NCI-H226 (cell line): ENCODE measurements at regions not wholly inside any gene's neighbourhood (a gene's known extent, or its start where the extent isn't known, plus 50 kb on each side); places are given as distances from the start of the nearest gene placed in this dataset.

Experiments used
- DNase-seq: peaks from one replicate; pipeline ENCODE4 v3.0.0-alpha.2; 2015

DNA sequence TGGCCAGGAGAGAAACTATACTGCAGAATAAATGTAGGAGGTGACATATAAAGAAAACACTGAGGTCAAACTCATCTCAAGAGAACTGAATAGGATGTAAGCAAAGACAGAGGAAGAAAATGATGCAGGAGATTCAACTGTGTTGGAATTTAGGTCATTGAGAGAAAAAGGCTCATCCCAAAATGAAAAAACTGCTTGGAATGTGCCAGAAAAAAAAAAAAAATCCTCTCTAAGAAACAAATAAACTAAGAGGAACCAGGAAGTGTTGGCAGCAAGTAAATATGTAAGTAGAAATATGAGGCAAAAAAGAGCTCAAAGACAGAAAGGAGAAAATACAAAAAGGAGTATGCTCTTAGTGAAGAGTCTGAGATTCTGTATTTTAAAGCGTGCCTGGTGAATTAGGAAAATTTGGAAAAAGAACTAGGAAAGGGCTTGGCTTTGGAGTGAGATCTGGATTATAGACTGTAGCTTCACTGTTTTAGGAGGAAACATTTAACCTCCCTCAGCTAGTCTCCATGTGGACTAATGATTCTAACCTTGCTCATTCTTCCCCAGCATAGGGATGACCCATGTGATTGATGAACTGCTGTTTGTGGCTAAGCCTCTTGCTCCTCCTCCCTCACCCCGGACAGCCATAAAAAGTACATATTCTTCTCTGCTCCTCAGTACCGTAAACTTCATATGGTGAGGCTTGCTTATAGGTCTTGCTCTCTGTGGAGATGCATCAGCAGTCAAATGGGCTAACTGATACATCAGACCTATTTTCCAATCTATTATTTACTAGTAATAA is 185.6 kb upstream of the POU5F2 start:
- peak; percentile 8 for DNase-seq

DNA sequence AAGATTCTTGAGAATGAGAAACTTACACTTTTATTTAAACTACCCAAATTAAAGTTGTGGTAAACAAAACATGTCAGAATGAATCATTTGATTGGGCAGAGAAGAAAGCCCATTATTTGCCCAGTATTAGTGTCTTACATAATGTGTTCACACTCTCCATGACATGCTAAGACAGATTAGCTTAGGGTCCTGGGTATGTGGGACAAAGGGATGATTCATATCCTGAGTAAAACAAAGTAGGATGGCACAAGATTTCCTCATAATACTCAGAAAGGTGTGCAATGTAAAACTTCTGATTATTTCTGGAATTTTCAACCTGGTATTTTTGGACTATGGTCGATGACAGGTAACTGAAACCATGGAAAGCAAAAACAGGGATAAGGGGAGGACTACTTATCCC is 183.9 kb upstream of the POU5F2 start:
- peak; percentile 25 for DNase-seq

DNA sequence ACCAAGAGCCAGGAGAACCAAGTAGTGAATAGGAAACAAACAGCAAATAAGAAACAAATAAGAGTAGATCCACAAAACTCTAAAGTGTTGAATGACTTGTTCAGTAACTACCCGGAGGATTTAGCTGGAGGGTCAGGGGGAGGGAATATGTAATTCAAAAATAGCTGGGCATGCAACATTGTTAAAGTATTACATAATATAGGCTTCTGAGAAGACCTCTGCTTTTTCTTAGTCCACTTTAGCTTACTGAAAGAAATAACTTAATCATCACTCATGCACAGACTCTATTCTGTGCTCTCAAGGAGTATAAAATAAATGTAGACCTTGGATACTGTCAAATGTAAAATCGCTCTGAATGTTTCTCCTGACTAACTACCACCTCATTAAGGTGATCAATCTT is 183.2 kb upstream of the POU5F2 start:
- peak; percentile 61 for DNase-seq

DNA sequence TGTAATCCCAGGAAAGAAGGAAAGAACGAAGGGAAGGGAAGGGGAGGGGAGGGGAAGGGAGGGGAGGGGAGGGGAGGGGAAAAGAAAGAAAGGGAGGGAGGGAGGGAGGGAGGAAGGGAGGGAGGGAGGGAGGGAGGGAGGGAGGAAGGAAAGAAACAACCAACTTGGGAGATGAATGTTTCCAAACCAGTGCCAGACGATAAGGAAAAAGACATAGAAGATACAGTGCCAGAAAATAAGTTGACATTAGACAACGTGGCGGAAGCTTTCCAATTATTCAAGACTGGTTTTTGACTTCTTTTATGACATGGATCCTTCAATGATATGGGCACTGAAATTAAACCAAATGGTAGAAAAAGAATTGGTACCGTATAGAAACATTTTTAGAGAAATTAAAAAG is 181.2 kb upstream of the POU5F2 start:
- no peak for DNase-seq

DNA sequence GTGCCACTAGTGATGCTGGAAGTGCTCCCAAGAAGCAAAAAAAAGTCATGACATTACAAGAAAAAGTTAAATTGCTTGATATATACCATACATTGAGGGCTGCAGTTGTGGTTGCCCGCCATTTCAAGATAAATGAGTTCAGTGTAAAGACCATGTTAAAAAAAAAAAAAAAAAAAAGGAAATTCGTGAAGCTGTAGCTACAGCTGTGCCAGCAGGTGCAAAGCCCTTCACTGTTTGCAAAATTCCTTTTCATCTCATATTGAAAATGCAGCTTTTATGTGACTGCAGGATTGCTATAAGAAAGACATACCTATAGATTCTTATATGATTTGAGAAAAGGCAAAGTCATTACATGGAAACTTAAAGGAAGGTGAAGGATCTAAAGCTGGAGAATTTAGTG is 179.6 kb upstream of the POU5F2 start:
- no peak for DNase-seq

DNA sequence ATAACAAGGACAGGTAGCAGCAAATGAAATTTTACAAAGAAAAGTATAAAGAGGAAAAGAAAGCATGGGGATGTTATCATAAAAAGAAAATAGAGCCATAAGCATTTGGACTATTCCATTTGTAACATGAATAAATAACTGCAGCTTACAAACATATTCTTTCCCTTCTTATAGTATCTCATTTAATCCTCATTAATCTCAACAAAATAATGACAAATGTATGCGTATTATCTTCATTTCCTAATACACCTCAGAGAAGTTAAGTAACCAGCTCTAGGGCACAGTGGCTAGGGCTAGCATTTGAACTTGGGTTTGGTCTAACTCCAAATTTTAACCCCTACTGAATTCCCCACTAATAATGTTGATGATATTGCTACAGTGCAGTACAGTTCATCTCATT is 175.5 kb upstream of the POU5F2 start:
- no peak for DNase-seq

DNA sequence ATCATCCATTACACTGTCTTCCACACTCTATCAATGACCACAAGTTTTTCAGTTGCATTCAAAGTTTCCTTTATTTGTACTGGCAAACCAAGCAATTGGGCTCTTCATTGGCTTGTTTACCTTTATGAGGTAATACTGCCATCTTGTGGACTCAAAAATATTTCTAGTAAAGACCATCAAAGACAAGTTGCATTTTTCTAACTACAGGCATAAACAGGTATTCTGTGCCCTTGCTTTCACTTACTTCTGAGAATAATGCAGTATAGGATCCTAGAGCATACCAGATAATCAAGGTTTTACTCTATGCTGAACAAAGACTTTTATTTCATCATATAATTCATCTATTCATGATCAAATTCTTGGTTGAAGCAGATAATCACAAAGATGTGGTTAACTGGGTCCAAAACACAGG is 173.7 kb upstream of the POU5F2 start:
- DNase-seq, result peak; percentile 36

DNA sequence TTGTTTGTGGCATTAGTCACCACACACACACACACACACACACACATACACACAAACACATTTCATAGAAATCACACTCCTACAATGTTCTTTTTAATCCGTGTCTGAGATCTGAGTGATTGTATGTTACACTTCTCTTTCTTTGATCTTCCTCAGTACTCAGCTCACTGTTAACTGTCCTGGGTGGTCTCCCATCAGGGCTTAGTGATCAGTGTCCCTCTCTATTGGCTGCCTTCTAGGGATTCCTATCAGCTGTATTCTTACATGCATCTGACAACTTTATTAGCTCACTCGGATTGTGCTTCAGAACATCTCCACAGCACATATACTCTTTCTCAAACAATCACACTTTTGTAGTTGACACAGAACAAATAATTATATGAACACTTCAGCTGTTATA is 170.2 kb upstream of the POU5F2 start:
- no peak for DNase-seq

DNA sequence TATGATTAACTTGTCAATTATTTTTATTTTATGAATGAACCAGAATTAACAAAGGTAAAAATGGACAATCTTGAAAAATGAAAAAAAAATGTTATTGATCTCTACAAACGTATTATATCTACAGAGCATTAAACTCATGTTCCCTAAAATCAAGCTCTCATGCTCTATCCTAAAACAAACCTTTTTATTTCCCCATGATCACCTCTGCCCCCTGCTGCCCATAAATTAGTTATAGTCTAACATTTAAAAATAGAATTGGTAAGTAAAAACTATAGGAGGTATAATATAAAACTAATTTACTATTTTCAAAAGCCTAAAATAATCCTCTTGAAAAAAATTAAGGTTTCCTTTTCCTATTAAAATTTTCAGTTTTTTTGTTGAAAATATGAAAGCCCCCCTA is 168.0 kb upstream of the POU5F2 start:
- DNase-seq, result no peak

DNA sequence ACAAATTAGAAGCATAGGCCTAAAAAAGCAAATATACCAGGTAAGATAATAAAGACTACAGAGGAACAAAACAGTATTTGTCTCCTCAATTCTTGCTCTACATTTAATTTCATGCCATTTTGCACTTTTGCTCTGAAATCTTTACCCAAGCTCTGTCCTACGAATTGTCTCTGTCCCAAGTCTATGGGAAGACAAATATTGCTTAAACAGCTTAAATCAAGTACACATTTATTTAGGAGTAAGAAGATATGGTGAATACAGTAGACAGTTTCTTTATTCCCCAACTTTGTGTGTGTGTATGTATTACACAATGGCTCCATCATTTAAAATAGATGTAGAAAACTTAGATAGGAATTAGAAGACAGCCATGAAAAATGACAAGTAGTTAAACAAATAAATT is 163.5 kb upstream of the POU5F2 start:
- no peak for DNase-seq

DNA sequence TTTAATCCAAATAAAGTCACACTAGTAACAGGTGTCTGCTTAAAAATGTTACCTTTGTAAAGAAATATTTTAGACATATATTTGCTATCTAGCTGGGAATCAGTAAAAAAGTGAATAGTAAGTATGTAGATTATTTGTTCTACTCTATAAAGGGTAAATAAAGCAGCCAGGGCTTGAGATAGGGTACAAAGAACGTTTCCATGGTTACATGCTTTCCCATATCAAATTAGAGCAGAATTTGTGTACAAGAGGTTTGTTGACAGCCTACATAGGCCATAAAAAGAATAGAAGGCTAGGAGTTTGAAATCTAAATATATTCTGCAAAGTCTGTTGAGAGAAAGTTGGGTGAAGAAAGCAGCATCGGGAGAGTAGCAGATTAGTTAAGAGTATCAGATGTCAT is 160.9 kb upstream of the POU5F2 start:
- DNase-seq, result no peak

DNA sequence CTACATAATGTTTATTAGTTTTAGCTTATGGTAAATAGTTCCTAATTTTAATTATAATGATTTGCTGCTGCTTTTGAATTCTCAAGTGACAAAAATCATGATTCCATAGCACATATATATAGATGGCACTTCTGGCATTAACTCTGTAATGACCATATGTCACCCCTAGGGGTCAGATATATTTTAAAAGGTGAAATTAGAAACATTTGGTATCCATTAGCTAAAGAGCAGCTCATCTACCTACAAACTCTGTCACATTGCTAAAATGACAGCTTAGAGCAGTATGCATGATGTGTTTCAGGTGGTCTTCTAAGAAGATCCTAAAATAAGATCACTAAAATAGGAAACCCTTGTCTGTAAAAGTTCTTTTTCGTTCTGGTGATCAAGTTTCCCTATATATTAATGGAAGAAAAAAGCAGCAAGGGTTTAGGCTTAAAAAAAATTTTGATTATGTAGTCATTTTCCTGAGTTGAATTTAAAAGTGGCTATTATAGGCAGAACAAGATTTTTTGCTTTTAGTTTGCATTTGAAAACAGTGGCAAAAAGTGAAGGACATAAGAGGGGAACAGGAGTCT is 157.7 kb upstream of the POU5F2 start:
- no peak for DNase-seq

DNA sequence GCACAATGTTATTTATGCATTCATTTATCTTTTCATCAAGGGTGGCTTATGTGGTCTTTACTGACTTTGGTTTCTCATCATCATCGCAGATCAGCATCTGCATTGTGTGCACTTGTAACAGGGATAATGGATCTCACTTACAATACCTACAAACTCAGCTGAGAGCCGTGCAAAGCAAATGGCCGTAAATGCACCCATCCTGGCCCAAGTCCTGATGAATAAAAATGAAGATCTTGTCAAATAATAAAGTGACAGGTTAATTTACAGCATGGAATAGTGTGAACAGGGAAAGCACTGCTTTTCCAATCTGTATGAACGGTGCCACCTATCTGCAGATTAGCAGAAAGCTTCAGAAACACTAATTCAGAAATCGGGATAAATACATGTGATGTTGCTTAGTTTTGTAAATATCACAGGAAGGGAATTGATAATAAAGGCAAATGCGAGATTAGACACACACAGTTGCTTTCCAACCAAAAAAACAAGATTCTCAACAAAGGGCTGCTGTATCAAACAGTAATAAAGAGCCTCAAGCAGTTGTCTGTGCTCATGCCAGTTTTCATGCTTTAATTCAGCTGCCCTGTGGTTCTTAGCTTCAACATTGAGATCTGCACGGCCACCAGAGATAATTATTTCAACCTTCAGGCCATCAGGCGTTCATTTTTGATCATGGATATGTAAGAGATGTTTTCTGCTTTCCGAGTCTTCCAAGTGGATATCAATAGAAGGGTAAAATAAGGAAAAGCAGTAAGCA is 153.4 kb upstream of the POU5F2 start:
- DNase-seq, result no peak

DNA sequence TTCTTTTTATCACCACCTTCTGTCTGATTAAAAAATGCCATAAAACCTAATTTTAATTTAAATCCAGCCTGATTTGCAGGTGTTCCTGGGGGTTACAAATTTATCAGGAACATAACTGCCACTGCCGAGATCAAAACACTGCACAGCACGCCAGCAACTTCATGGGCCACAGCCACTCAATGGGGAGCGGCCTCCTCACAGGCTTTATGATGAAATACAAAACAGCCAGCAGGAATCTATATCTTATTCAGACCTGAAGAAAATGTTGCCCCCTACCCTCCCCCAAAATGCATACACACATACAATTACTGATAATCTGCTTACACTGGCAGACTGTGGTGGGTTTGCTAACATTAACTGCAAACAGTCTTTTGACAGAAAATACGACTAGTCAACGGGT is 151.7 kb upstream of the POU5F2 start:
- DNase-seq, result no peak

DNA sequence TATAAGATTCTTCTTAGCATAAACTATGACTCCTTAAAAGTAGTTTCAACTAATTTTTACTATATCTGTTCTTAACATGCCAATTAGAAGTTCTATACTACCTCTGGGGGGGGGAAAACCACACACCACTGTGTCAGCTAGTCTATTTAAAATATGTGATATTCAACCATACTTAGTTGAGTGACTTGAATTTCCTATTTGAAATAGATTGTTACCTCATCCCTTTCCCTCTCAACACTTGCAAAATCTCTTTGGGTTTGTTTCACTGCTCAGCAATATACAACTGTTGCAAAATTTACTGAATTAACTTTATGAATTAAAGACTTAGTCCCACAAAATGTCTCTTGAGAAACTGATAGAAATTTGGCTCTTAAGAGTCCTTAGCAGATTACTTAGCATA is 151.1 kb upstream of the POU5F2 start:
- no peak for DNase-seq

DNA sequence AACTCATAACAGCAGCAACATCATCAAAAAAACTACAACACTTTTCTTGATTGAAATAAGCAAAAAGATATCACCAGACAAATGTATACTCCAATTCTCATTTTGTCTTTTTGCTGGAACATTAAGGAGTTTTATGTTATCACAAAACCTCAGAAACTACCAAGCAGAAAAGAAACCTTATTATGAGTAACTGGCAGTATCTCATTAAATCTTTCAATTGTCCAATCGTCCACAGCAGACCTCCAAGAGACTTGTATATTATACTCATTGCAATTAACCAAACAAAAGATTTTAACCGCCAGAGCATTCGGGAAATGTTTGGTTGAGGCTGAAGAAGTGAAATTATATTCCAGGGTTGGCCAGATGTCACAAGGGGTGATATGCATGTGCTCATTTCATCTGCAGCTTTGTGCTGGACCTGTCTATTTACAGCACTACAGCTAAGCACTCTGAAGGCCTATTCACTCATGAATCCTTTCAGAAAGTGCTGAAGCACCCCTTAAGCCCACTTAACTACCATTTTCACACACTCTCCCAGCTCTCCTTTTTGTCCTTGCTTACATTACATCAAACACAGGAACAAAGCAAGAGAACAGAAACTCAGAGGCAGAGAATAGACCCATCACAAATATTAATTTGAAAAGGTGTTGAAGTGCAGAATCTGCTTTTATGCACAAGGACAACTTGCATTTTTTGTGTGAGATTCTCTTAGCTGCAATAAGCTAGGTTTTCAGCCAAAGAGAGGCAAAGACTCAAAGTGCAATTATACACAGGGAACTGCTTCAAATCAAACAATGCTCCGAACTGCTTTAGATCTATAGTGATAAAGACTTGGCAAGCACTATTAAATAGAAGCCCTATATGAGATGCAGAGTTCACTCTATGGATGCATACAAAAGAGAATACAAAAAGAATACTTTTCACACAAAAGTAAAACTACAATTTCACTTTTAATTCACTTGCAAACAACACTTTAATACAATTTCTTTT is 150.4 kb upstream of the POU5F2 start:
- no peak for DNase-seq

DNA sequence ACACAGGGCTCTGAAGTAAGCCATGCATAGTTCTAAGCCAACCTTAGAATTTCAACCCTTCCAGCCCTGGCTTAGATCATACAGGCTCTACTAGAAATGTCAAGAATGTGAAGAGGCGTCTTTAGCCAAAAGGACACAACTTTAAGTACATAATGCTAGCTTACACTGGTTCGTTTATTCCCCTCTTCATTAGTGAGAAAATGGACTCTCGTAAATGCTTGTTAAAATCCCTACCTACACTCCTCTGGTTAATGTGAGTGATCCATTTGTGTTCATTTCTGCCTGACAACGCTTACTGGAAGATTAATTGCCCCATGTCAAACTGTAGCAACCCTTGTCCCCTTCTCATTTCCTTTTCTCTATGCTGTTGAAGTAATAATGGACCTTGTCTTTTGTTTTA is 149.3 kb upstream of the POU5F2 start:
- DNase-seq, result no peak

DNA sequence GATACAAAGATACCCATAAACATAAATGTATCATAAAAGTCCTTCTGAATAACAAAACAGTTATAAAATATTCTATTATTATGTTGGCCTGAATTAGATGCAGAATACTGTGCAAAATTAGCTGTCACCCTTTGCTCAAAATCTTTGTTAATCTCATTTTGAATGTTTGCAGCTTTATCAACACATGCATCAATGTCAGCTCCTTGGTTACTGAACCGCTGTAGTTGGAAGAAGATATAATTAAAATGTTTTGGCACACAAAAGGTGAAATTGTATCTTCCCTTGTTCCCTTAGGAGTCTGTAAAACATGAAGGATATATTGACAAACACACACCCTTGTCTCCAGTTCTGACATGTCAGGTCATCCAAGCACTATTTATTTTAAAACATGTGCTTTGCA is 146.3 kb upstream of the POU5F2 start:
- no peak for DNase-seq

DNA sequence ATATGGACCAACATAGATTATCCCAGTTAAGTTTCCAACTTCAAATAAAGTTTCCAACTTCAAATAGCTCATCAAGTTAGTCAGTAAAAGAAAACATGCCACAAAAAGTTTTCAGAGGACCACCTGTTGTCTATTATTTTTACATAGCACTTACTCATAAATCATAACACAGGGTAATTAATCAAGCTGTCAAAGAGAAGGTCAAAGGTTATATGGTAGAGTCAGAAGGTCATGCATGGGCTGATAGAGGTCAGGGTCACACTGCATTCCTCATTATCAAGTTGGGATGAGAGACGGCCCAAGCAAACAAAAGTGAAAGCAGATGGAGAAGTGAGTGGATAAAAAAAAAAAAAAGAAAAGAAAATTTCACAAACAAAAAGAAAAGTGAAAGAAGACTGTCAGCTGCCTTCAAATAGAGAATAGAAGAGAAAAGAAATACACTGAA is 145.5 kb upstream of the POU5F2 start:
- DNase-seq, result no peak

DNA sequence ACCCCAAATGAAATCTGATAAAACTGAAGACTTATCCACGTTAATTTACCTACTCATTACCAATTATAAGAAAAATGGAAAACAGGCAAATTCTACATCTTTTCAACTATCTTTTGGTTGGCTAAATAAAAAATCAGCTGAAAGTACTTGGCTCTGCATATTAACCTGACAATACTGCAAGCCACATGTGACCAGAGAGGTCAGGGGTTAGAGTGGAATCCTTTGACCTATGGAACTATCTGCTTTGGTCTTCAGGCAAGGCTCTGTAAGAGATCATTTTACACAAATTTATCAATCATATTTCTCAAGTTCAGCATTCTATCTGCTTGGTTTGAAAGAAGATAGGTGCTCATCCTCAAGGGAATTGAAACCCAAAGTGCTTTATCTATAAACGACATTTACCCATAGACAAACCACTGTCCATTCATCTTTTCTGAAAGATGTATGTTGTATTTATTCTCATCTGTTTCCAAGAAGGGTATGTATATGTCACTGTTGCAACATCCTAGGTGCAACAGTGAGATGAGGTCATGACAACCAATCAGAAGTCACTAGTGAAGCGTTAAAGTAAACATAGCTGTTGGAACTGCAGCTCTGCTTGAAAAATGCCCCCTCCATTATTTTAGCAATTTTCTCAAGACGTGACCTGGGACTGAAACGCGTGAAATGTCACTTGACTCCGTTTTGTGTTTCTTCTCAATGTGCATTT is 144.9 kb upstream of the POU5F2 start:
- DNase-seq, result no peak

DNA sequence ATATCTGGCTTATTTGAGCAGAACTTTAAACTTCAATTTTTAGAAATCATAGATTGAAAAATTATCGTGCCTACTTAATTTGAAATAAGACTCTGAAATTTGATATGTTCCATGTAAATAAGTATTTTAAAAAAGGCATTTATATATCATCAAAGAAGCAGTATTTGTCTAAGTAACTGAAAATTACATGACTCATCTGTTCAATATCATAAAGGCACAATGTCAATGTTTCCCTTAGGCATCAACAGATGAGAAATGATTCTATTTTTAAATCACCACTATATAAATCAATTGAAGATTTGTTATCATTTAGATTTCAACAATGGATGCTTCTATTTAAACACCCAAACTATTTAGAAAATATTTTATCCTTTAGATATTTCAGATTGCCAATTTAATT is 142.9 kb upstream of the POU5F2 start:
- no peak for DNase-seq

DNA sequence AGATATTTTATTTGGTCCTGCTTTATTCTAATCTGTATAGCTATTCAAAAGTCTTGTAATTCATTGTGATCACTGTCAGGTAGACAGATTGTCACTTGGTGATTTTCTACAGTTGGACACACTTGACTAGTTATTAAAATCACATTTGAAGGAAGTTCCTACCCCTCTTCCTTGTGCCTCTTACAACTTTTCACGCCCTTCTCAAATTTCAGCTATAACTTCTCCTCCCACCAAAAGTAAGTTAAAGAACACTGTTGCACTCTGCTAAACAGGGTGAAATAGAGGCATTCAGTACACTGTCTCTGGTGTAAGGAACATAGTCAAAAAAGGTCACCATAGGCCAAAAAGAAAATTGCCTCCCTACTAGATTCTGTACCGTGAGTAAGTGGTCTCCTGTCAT is 142.1 kb upstream of the POU5F2 start:
- no peak for DNase-seq
